Hepatocyte (in vitro differentiated cells): ENCODE measurements at regions not wholly inside any gene's neighbourhood (a gene's known extent, or its start where the extent isn't known, plus 50 kb on each side); places are given as distances from the start of the nearest gene placed in this dataset.

Experiments
- EZH2 ChIP-seq: fragments of 200-600 bp; sonication (generic); IDR thresholded peaks from 2 replicates; pipeline ENCODE4 v1.6.1; 2016; ENCODE audit warnings: antibody characterized with exemption, mild to moderate bottlenecking, borderline replicate concordance
- EZH2phosphoT487 ChIP-seq: fragments of 200-600 bp; sonication (generic); IDR thresholded peaks from one replicate; pipeline ENCODE4 v1.6.1; 2018; ENCODE audit warnings: antibody characterized with exemption, mild to moderate bottlenecking, low read depth, moderate library complexity; ENCODE audit not compliant: unreplicated experiment, severe bottlenecking
- TF ChIP-seq, protein P1 (sequence below): fragments of 200-600 bp; sonication (generic); IDR thresholded peaks from 2 replicates; pipeline ENCODE4 v1.5.1; 2016; ENCODE audit warnings: antibody characterized with exemption, mild to moderate bottlenecking; ENCODE audit not compliant: poor library complexity

GRCh38 chr13:60273971-60274527 is 110.3 kb upstream of the DIAPH3 start:
- TF ChIP-seq, protein P1, sequence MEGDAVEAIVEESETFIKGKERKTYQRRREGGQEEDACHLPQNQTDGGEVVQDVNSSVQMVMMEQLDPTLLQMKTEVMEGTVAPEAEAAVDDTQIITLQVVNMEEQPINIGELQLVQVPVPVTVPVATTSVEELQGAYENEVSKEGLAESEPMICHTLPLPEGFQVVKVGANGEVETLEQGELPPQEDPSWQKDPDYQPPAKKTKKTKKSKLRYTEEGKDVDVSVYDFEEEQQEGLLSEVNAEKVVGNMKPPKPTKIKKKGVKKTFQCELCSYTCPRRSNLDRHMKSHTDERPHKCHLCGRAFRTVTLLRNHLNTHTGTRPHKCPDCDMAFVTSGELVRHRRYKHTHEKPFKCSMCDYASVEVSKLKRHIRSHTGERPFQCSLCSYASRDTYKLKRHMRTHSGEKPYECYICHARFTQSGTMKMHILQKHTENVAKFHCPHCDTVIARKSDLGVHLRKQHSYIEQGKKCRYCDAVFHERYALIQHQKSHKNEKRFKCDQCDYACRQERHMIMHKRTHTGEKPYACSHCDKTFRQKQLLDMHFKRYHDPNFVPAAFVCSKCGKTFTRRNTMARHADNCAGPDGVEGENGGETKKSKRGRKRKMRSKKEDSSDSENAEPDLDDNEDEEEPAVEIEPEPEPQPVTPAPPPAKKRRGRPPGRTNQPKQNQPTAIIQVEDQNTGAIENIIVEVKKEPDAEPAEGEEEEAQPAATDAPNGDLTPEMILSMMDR: no peak
- no peak for TF ChIP-seq EZH2
- no peak for TF ChIP-seq EZH2phosphoT487
